ENCODE measurements at regions not wholly inside any gene's neighbourhood (a gene's known extent, or its start where the extent isn't known, plus 50 kb on each side); places are given as distances from the start of the nearest gene placed in this dataset.

DNA sequence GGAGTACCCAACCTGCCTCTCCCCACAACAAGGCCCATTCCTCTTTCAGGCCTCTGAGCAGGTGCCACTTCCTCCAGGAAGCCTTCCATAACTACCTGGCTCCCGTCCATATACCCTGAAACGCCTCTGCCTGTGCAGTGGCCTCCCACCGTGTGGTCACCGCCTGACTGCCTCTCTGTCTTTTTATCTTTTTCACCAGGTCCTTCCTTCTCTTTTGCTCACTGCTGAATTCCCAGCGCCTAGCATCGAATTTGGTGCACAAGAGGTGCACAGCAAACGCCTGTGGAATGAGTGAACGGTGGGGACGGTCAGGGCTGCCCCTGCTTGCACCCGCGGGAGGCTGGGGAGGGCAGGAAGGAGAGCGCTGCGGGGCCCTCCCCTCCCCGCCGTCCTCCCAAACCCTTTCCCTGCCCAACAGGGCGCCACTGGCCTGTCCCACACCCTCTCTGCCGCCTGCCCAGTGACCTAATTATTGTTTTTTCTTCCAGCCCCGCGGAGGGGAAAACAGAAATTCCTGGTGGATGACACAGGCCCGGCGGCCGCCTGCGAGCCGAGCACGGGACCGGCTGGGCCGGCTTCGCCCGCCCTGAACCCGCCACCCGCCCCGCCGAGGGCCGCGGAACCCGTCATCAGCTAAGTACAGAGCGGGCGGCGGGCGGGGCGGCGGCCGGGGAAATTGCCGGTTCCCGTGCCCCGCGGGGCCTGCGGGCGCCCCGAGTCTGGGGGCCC is 140.1 kb downstream of the SMAD6 start:
- no peaks in the 10 kb centered on the region for H3K9me3 ChIP-seq (ENCODE audit: insufficient read depth, low read depth, low read length)
- no peak overlapping the region for H3K9ac ChIP-seq (ENCODE audit: low read depth, low read length, poor library complexity, severe bottlenecking)
- H3K79me2 ChIP-seq (ENCODE audit: insufficient read depth, low read length): no peaks in the 10 kb centered on the region
- no peaks in the 10 kb centered on the region for H3K9me2 ChIP-seq (replicated peaks; ENCODE audit: low read depth, low read length)
- no peak overlapping the region for H2AFZ ChIP-seq (ENCODE audit: low read length)
- peaks cover 11% of the 10 kb centered on the region for H3K27me3 ChIP-seq (ENCODE audit: insufficient read depth, low read length, poor library complexity, severe bottlenecking)
- no peak overlapping the region for H3K4me2 ChIP-seq (ENCODE audit: low read depth, low read length, poor library complexity, severe bottlenecking)
- no peak for TF ChIP-seq EZH2phosphoT487 (IDR thresholded peaks at IDR 0.05; ENCODE audit: borderline replicate concordance)
- TF ChIP-seq, protein P1, sequence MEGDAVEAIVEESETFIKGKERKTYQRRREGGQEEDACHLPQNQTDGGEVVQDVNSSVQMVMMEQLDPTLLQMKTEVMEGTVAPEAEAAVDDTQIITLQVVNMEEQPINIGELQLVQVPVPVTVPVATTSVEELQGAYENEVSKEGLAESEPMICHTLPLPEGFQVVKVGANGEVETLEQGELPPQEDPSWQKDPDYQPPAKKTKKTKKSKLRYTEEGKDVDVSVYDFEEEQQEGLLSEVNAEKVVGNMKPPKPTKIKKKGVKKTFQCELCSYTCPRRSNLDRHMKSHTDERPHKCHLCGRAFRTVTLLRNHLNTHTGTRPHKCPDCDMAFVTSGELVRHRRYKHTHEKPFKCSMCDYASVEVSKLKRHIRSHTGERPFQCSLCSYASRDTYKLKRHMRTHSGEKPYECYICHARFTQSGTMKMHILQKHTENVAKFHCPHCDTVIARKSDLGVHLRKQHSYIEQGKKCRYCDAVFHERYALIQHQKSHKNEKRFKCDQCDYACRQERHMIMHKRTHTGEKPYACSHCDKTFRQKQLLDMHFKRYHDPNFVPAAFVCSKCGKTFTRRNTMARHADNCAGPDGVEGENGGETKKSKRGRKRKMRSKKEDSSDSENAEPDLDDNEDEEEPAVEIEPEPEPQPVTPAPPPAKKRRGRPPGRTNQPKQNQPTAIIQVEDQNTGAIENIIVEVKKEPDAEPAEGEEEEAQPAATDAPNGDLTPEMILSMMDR (conservative IDR thresholded peaks at IDR 0.05; ENCODE audit: low read length): no peak
- H3F3A ChIP-seq (ENCODE audit: low read depth): no peaks in the 10 kb centered on the region
- H4K20me1 ChIP-seq (ENCODE audit: insufficient read depth, low read length, poor library complexity, severe bottlenecking): no peaks in the 10 kb centered on the region
- no peaks in the 10 kb centered on the region for H3K36me3 ChIP-seq (ENCODE audit: insufficient read depth, low read length)
- no peaks in the 10 kb centered on the region for H3K4me1 ChIP-seq (ENCODE audit: insufficient read depth, low read length, poor library complexity, severe bottlenecking)
- no peak overlapping the region for H3K4me3 ChIP-seq (ENCODE audit: low read length, poor library complexity, severe bottlenecking)

DNA sequence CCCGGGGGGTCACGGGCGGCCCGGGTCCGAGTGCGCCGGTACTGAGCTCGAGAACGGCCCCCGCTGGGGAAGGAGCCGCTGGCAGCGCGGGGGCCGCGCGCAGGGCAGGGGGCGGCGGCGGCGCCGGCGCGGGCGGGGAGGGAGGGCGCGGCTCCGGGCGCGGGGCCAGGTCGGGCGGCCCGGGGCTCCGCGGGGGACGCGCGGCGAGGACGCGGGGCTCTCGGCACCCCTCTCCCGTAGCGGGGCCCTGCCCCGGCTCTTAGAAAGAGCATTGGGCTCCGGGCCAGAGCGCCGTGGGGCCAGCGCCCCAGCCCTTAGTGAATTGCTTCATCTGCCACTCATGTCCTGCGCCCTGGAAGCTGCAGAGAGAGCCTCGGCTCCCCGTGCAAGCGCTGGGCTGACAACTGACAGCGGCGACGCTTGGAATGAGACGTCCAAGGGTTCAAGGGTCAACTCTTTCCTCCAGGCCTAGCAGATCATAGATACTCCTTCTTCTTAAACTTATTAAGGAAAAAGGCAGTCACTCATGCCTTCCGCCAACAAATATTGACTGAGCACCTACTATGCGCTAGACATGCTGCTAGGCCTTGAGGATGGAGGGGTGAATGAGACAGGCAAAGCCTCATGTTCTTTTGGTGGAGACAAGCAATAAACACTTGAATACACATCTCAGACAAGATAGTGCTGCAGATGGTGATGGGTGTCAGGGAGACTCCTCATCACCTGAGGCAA is 140.8 kb downstream of the SMAD6 start:
- H3K27me3 ChIP-seq (ENCODE audit: insufficient read depth, low read length, poor library complexity, severe bottlenecking): peaks cover 11% of the 10 kb centered on the region
- H3K4me3 ChIP-seq (ENCODE audit: low read length, poor library complexity, severe bottlenecking): no peak overlapping the region
- H3K9ac ChIP-seq (ENCODE audit: low read depth, low read length, poor library complexity, severe bottlenecking): no peak overlapping the region

DNA sequence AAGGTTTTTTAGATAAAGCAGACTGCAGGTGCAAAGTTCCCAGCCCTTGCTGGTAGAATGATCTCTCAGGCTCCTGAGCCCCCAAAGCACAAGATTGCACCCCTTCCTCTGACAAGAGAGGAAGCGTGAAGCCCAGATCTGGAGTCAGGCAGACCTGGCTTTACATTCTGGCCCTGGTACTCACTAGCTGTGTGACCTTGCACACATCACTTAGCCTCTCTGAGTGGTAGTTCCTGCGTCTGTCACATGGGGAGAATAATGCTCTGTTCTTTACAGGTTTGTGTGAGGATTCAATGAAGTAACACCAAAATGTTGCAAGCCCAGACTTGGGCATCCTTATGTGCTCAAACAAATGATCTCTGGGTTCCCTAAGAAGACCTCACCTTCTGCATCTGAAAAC is 141.5 kb downstream of the SMAD6 start:
- H3K4me3 ChIP-seq (ENCODE audit: low read length, poor library complexity, severe bottlenecking): no peak overlapping the region
- no peak overlapping the region for H2AFZ ChIP-seq (ENCODE audit: low read length)
- H3K79me2 ChIP-seq (ENCODE audit: insufficient read depth, low read length): no peaks in the 10 kb centered on the region
- no peak overlapping the region for H3K4me2 ChIP-seq (ENCODE audit: low read depth, low read length, poor library complexity, severe bottlenecking)
- no peaks in the 10 kb centered on the region for H3F3A ChIP-seq (ENCODE audit: low read depth)
- H3K4me1 ChIP-seq (ENCODE audit: insufficient read depth, low read length, poor library complexity, severe bottlenecking): no peaks in the 10 kb centered on the region
- H3K9me2 ChIP-seq (replicated peaks; ENCODE audit: low read depth, low read length): no peaks in the 10 kb centered on the region
- peaks cover 11% of the 10 kb centered on the region for H3K27me3 ChIP-seq (ENCODE audit: insufficient read depth, low read length, poor library complexity, severe bottlenecking)
- no peak for TF ChIP-seq EZH2phosphoT487 (IDR thresholded peaks at IDR 0.05; ENCODE audit: borderline replicate concordance)
- TF ChIP-seq, protein P1 (conservative IDR thresholded peaks at IDR 0.05; ENCODE audit: low read length): no peak
- no peak overlapping the region for H3K9ac ChIP-seq (ENCODE audit: low read depth, low read length, poor library complexity, severe bottlenecking)
- no peaks in the 10 kb centered on the region for H3K9me3 ChIP-seq (ENCODE audit: insufficient read depth, low read depth, low read length)
- H3K36me3 ChIP-seq (ENCODE audit: insufficient read depth, low read length): no peaks in the 10 kb centered on the region
- no peaks in the 10 kb centered on the region for H4K20me1 ChIP-seq (ENCODE audit: insufficient read depth, low read length, poor library complexity, severe bottlenecking)

More for the DNA sequence above, 140.8 kb downstream of the SMAD6 start:
- no peaks in the 10 kb centered on the region for H3K36me3 ChIP-seq (ENCODE audit: insufficient read depth, low read length)
- H2AFZ ChIP-seq (ENCODE audit: low read length): no peak overlapping the region
- H3K9me3 ChIP-seq (ENCODE audit: insufficient read depth, low read depth, low read length): no peaks in the 10 kb centered on the region
- no peaks in the 10 kb centered on the region for H4K20me1 ChIP-seq (ENCODE audit: insufficient read depth, low read length, poor library complexity, severe bottlenecking)
- H3K4me2 ChIP-seq (ENCODE audit: low read depth, low read length, poor library complexity, severe bottlenecking): peak overlapping the region; percentile 54
- no peak for TF ChIP-seq EZH2phosphoT487 (IDR thresholded peaks at IDR 0.05; ENCODE audit: borderline replicate concordance)
- TF ChIP-seq, protein P1 (conservative IDR thresholded peaks at IDR 0.05; ENCODE audit: low read length): no peak
- H3F3A ChIP-seq (ENCODE audit: low read depth): no peaks in the 10 kb centered on the region
- H3K79me2 ChIP-seq (ENCODE audit: insufficient read depth, low read length): no peaks in the 10 kb centered on the region
- H3K4me1 ChIP-seq (ENCODE audit: insufficient read depth, low read length, poor library complexity, severe bottlenecking): no peaks in the 10 kb centered on the region
- H3K9me2 ChIP-seq (replicated peaks; ENCODE audit: low read depth, low read length): no peaks in the 10 kb centered on the region
